Kidney (tissue), 13 donors: ENCODE measurements at regions not wholly inside any gene's neighbourhood (a gene's known extent, or its start where the extent isn't known, plus 50 kb on each side); places are given as distances from the start of the nearest gene placed in this dataset.

Source experiments
- DNase-seq, 5 donors: peaks; one replicate each; pipeline ENCODE4 v3.0.0-alpha.2; 2013 to 2020
- FAIRE-seq: peaks from 2 replicates; lab custom pipeline; 2012; peaks lifted over from hg19 to GRCh38; lab: Jason Lieb, UNC
- H3K27ac ChIP-seq, 2 donors: one replicate each; pipeline ENCODE4 v1.7.0; 2013; ENCODE audit warnings: low read depth in 2 of 2, low read length in 2 of 2, inconsistent platforms in 1 of 2
- H3K27me3 ChIP-seq: one replicate; pipeline ENCODE4 v1.7.1; 2013; ENCODE audit warnings: low read length, inconsistent platforms; ENCODE audit not compliant: control insufficient read depth, insufficient read depth
- H3K36me3 ChIP-seq, 3 donors: one replicate each; pipeline versions ENCODE4 v1.7.0 to v1.7.1; 2013; ENCODE audit warnings: low read length in 3 of 3, control low read depth in 1 of 3, inconsistent platforms in 1 of 3; ENCODE audit not compliant: insufficient read depth in 3 of 3, control insufficient read depth in 2 of 3
- H3K4me1 ChIP-seq, 3 donors: one replicate each; pipeline versions ENCODE4 v1.7.0 to v1.7.1; 2013; ENCODE audit warnings: low read length in 3 of 3, inconsistent platforms in 1 of 3, low read depth in 1 of 3; ENCODE audit not compliant: control insufficient read depth in 2 of 3, insufficient read depth in 2 of 3
- H3K4me3 ChIP-seq, 3 donors: one replicate each; pipeline versions ENCODE4 v1.7.0 to v1.8.1; 2013; ENCODE audit warnings: low read length in 3 of 3, control low read depth in 1 of 3, inconsistent platforms in 1 of 3
- H3K9ac ChIP-seq, 3 donors: one replicate each; pipeline versions ENCODE4 v1.7.0 to v1.7.1; 2013; ENCODE audit warnings: low read length in 3 of 3, control low read depth in 1 of 3, inconsistent platforms in 1 of 3
- H3K9me3 ChIP-seq, 3 donors: one replicate each; pipeline versions ENCODE4 v1.7.0 to v1.7.1; 2013; ENCODE audit warnings: low read length in 3 of 3, control low read depth in 1 of 3, inconsistent platforms in 1 of 3; ENCODE audit not compliant: control insufficient read depth in 2 of 3, insufficient read depth in 1 of 3
- intact Hi-C: fragments of 100-400 bp; cut with DNase I; formaldehyde crosslinking; loops from one replicate; pipeline ENCODE4 v1.11.1; 2022
- TF ChIP-seq, protein P1 (sequence below): IDR thresholded peaks from 3 replicates; pipeline ENCODE4 v1.5.1; 2012; ENCODE audit warnings: mild to moderate bottlenecking, moderate library complexity, borderline replicate concordance; ENCODE audit not compliant: insufficient read depth; ENCODE audit errors: extremely low read depth
- donor health status: control.
- donor health status: control.
- donor health status: control.
- donor health status: control.
- donor health status: control.
- donor health status: DM: yes; HTN: yes; CAD: no.
- donor health status: Normal renal cell carcinoma (clear cell type).

DNA sequence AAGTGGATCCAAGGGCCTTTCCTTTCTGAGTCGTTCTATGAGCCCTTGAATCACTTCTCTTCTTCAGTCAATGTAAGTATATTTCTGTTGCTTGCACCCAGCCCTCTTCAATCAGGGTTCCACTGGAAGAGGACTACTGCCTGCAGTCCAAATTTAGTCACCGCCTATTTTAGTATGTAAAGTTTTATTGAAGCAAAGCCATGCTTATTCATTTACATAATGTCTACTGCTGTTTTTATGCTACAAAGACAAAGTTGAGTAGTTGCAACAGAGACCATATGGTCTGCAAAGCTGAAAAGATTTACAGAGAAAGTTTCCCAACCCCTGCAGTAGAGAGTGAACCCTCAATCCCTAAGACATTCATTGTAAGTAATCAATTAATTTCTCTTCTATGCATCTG is 332.5 kb upstream of the TNP1 start:
- Histone ChIP-seq H3K27ac (no peak overlapping the region), H3K9me3 (peaks cover 0 to 3% (median 0%) of the 10 kb centered on the region in 3 donors), H3K4me3 (no peak overlapping the region), H3K9ac (no peak overlapping the region), H3K4me1 (no peaks in the 10 kb centered on the region), H3K36me3 (no peaks in the 10 kb centered on the region), H3K27me3 (no peaks in the 10 kb centered on the region)
- no peak for DNase-seq
- intact Hi-C loops = no loop called here
- TF ChIP-seq, protein P1, sequence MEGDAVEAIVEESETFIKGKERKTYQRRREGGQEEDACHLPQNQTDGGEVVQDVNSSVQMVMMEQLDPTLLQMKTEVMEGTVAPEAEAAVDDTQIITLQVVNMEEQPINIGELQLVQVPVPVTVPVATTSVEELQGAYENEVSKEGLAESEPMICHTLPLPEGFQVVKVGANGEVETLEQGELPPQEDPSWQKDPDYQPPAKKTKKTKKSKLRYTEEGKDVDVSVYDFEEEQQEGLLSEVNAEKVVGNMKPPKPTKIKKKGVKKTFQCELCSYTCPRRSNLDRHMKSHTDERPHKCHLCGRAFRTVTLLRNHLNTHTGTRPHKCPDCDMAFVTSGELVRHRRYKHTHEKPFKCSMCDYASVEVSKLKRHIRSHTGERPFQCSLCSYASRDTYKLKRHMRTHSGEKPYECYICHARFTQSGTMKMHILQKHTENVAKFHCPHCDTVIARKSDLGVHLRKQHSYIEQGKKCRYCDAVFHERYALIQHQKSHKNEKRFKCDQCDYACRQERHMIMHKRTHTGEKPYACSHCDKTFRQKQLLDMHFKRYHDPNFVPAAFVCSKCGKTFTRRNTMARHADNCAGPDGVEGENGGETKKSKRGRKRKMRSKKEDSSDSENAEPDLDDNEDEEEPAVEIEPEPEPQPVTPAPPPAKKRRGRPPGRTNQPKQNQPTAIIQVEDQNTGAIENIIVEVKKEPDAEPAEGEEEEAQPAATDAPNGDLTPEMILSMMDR = no peak
- FAIRE-seq = no peak

DNA sequence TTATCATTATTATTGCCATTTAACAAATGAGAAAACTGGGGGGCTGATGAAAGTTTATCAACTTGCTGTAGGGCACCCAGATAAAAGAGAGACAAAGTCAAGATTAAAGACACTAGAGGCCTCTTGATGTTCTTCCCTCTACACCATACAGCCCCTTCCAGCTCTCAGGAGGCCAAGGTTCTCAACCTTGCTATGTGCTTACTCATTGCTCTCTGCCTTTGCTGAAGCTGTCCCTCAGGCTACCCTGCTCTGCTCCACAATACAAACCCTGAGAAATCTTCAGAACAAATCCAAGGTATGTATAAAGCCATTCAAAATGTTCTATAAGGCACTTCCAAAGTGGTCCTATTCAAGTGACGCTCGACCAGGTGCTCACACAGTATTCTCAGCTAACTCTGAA is 329.9 kb upstream of the TNP1 start:
- intact Hi-C loops = loop anchor here (10.0 kb wide), 1 partner anchor 495 kb away; the partner anchor contains the start of gene IGFBP5
- Histone ChIP-seq H3K4me1 (no peaks in the 10 kb centered on the region), H3K27ac (no peak overlapping the region), H3K4me3 (no peak overlapping the region), H3K36me3 (no peaks in the 10 kb centered on the region), H3K9me3 (no peaks in the 10 kb centered on the region), H3K9ac (no peak overlapping the region), H3K27me3 (no peaks in the 10 kb centered on the region)
- FAIRE-seq (no peak), DNase-seq (no peak)
- TF ChIP-seq, protein P1 = no peak

DNA sequence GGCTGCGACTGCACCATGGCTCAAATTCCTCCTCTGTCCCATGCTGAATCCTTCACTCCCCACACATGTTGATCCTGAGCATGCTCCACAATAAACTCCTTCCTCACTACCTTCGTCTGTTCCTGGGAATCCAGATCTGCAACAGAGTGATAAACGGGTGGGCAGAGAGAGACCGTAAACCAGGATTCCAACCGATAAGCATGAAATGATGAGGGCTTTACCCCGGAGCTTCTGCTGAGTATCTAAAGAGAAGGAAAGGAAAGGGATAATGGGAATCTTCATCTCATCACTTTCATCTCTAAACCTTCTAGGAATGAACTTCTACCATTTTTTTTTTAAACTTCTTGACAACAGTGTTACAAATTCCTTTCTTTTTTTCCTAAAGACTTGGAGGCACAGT is 329.3 kb upstream of the TNP1 start:
- H3K9me3 ChIP-seq = no peaks in the 10 kb centered on the region
- no peaks in the 10 kb centered on the region for H3K4me1 ChIP-seq
- no peak overlapping the region for H3K9ac ChIP-seq
- H3K27ac ChIP-seq = no peak overlapping the region
- intact Hi-C loops = loop anchor here (10.0 kb wide), 1 partner anchor 494 kb away; the partner anchor contains the start of gene IGFBP5
- TF ChIP-seq, protein P1 = no peak
- H3K4me3 ChIP-seq = no peak overlapping the region
- no peaks in the 10 kb centered on the region for H3K27me3 ChIP-seq
- H3K36me3 ChIP-seq = no peaks in the 10 kb centered on the region
- FAIRE-seq = no peak
- DNase-seq = no peak

DNA sequence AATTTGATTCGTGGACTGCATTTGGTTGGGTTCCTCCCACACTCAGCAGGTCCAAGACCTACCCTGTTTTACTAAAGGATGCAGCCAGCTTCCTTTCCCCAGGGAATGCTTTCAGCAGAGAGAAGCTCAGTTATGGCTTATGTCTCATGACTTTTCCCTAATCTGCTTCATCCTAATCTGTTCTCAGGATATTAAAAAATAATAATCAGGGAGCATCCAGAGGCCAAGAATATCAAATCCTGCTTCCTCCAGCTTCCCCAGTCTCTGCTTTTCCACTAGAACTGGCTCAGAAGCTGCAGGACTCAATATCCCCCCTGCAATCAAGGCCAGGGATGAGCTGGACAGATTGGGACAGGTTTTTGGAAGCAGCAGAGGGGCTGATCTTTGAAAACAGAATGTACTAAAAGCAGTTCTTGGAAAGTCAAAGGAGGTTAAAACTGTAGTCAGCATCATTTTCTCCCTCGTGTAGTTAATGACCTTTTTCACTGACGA is 326.9 kb upstream of the TNP1 start:
- Histone ChIP-seq H3K4me1 (no peaks in the 10 kb centered on the region), H3K36me3 (no peaks in the 10 kb centered on the region), H3K9me3 (no peaks in the 10 kb centered on the region), H3K9ac (no peak overlapping the region), H3K4me3 (no peak overlapping the region), H3K27ac (peak overlapping the region in 1 of 2 donors; percentile 16), H3K27me3 (no peaks in the 10 kb centered on the region)
- TF ChIP-seq, protein P1 = no peak
- DNase-seq = no peak
- intact Hi-C loops = loop anchor here (10.0 kb wide), 1 partner anchor 492 kb away; the partner anchor contains the start of gene IGFBP5
- no peak for FAIRE-seq
